HFFc6 (cell line): ENCODE measurements at regions not wholly inside any gene's neighbourhood (a gene's known extent, or its start where the extent isn't known, plus 50 kb on each side); places are given as distances from the start of the nearest gene placed in this dataset.

ENCODE experiments used
- DNase-seq: peaks from one replicate; pipeline ENCODE4 v3.0.0-alpha.2; 2018
- H3K27ac Mint-ChIP-seq: 2 replicates; pipeline ENCODE4 v1.8.0; 2020; ENCODE audit warnings: mild to moderate bottlenecking, mixed read lengths
- H3K27me3 Mint-ChIP-seq: 2 replicates; pipeline ENCODE4 v1.8.0; 2021; ENCODE audit warnings: mild to moderate bottlenecking, moderate library complexity, mixed read lengths; ENCODE audit not compliant: insufficient read depth
- H3K36me3 Mint-ChIP-seq: 2 replicates; pipeline ENCODE4 v1.8.0; 2021; ENCODE audit warnings: low read depth, mixed read lengths
- H3K4me1 Mint-ChIP-seq: 2 replicates; pipeline ENCODE4 v1.8.0; 2020; ENCODE audit warnings: low read depth, mixed read lengths
- H3K4me3 Mint-ChIP-seq: 2 replicates; pipeline ENCODE4 v1.8.0; 2020; ENCODE audit warnings: mild to moderate bottlenecking, moderate library complexity, mixed read lengths
- H3K9me3 Mint-ChIP-seq: 2 replicates; pipeline ENCODE4 v1.8.0; 2020; ENCODE audit warnings: mild to moderate bottlenecking, mixed read lengths
- TF ChIP-seq, protein P1 (sequence below): fragments of 200-600 bp; sonication (generic); IDR thresholded peaks from 2 replicates; pipeline ENCODE4 v1.5.0; 2021; ENCODE audit warnings: antibody characterized with exemption, mild to moderate bottlenecking

GRCh38 chr13:31053896-31054295, 107.8 kb downstream of the HSPH1 start:
- H3K27ac Mint-ChIP-seq: no peak overlapping the region
- H3K4me1 Mint-ChIP-seq: peaks cover 18% of the 10 kb centered on the region
- no peak for DNase-seq
- H3K9me3 Mint-ChIP-seq: no peaks in the 10 kb centered on the region
- no peaks in the 10 kb centered on the region for H3K36me3 Mint-ChIP-seq
- H3K4me3 Mint-ChIP-seq: no peak overlapping the region
- TF ChIP-seq, protein P1, sequence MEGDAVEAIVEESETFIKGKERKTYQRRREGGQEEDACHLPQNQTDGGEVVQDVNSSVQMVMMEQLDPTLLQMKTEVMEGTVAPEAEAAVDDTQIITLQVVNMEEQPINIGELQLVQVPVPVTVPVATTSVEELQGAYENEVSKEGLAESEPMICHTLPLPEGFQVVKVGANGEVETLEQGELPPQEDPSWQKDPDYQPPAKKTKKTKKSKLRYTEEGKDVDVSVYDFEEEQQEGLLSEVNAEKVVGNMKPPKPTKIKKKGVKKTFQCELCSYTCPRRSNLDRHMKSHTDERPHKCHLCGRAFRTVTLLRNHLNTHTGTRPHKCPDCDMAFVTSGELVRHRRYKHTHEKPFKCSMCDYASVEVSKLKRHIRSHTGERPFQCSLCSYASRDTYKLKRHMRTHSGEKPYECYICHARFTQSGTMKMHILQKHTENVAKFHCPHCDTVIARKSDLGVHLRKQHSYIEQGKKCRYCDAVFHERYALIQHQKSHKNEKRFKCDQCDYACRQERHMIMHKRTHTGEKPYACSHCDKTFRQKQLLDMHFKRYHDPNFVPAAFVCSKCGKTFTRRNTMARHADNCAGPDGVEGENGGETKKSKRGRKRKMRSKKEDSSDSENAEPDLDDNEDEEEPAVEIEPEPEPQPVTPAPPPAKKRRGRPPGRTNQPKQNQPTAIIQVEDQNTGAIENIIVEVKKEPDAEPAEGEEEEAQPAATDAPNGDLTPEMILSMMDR: no peak
- peaks cover 2% of the 10 kb centered on the region for H3K27me3 Mint-ChIP-seq

DNA sequence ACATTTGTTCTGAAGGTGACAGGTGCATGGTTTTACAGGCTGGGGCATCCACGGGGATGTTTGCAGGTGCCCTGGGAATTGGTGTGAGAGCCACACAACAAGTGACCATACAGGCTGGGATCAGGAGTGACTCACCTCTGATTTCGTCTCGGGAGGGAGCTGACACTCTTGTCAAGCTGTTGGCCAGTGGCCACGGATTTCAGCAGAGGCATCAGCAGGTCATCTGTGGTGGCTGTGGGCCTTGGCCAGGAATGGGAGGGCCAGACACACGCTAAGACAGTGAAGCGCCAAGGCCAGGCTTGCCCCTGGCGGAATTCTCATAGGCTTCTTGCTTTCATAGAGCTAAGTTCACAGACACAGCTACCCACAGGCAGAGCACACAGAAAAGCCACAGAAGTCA, 108.6 kb downstream of the HSPH1 start:
- no peak overlapping the region for H3K4me3 Mint-ChIP-seq
- no peak for DNase-seq
- no peaks in the 10 kb centered on the region for H3K9me3 Mint-ChIP-seq
- peaks cover 18% of the 10 kb centered on the region for H3K4me1 Mint-ChIP-seq
- H3K27ac Mint-ChIP-seq: no peak overlapping the region
- H3K36me3 Mint-ChIP-seq: no peaks in the 10 kb centered on the region
- TF ChIP-seq, protein P1: no peak
- H3K27me3 Mint-ChIP-seq: peaks cover 2% of the 10 kb centered on the region

GRCh38 chr13:31052478-31052877, 109.2 kb downstream of the HSPH1 start:
- Mint-ChIP-seq H3K4me3 (no peak overlapping the region), H3K27ac (no peak overlapping the region), H3K4me1 (peaks cover 18% of the 10 kb centered on the region), H3K27me3 (peaks cover 2% of the 10 kb centered on the region), H3K36me3 (no peaks in the 10 kb centered on the region), H3K9me3 (no peaks in the 10 kb centered on the region)
- no peak for DNase-seq
- TF ChIP-seq, protein P1: no peak

- H3K9me3 Mint-ChIP-seq: no peaks in the 10 kb centered on the region
- TF ChIP-seq, protein P1: peak; percentile 18; the same call in 1 of the 2 replicates
- peaks cover 2% of the 10 kb centered on the region for H3K27me3 Mint-ChIP-seq
- no peak for DNase-seq
- H3K36me3 Mint-ChIP-seq: no peaks in the 10 kb centered on the region
- peaks cover 18% of the 10 kb centered on the region for H3K4me1 Mint-ChIP-seq
- H3K4me3 Mint-ChIP-seq: no peak overlapping the region
- H3K27ac Mint-ChIP-seq: no peak overlapping the region
Measured at GRCh38 chr13:31051999-31052398, 109.7 kb downstream of the HSPH1 start.

DNA sequence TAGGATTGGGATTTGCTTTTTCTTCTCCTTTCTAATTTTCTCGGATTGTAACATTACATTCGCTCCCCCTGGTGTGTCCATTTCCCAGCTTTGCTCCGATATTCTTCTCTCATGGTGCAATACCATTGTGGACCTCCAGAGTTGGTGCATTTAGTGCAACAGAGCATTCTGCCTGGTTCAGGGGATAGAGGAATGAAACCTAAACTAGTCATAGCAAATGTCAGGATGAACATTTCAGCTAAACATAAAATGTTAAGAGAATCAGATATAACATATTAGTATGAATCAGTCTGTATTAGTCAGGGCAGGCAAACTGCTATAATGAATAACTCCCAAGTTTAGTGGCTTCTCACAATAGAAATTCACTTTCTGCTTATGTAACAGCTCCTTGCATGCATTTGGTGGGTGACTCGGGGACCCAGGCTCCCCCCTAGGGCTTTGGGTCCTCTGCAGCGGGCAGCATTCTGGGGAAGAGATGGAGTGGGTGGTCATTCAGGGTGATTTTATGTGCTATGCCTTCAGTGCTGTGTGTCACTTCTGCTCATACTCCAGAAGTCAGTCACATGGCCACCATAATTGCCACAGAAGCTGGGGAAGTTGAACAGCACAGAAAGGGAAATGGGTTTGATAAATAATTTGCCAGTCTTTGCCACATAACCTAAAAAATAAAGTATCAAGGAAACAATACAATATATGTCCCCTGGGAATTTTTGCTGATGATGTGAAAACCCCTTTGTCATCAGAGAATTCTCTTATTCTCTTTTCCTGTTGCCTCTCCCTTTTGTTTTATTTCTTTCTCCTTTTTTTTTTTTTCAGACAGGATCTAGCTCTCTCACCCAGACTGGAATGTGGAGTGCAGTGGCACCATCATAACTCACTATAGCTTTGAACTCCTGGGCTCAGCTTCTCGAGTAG, 111.0 kb downstream of the HSPH1 start:
- H3K4me3 Mint-ChIP-seq: no peak overlapping the region
- no peaks in the 10 kb centered on the region for H3K9me3 Mint-ChIP-seq
- H3K36me3 Mint-ChIP-seq: no peaks in the 10 kb centered on the region
- H3K4me1 Mint-ChIP-seq: peaks cover 18% of the 10 kb centered on the region
- H3K27ac Mint-ChIP-seq: peak overlapping the region; percentile 34; the same call in 1 of the 2 replicates
- TF ChIP-seq, protein P1: peak; percentile 71
- no peaks in the 10 kb centered on the region; the same call in none of the 2 replicates for H3K27me3 Mint-ChIP-seq
- DNase-seq: peak; percentile 25
